Head of caudate nucleus (tissue), 42 donors: ENCODE measurements at regions not wholly inside any gene's neighbourhood (a gene's known extent, or its start where the extent isn't known, plus 50 kb on each side); places are given as distances from the start of the nearest gene placed in this dataset.
"Not testable (repeated sequence)": the region's sequence is repeated elsewhere in the genome, so short reads cannot be mapped to it uniquely, and the experiment has no call there.

ENCODE experiments used
- DNase-seq, 42 donors: peaks; one replicate each; pipeline versions ENCODE4 v3.0.0 to v3.0.0-alpha.2; 2020 to 2021; ENCODE audit warnings: mixed read lengths in 7 of 42
- intact Hi-C: fragments of 100-400 bp; cut with DNase I; formaldehyde crosslinking; loops from one replicate; pipeline ENCODE4 v1.15.0; 2022

GRCh38 chr21:6157515-6157914, 4363.9 kb upstream of the TPTE start:
- intact Hi-C loops, DNase-seq: not testable (repeated sequence)

- intact Hi-C loops, DNase-seq: not testable (repeated sequence)
Measured at GRCh38 chr21:6158171-6158570, 4363.2 kb upstream of the TPTE start.
